IPS DF 4.7 (cell line): ENCODE measurements at regions not wholly inside any gene's neighbourhood (a gene's known extent, or its start where the extent isn't known, plus 50 kb on each side); places are given as distances from the start of the nearest gene placed in this dataset.
"Not testable (repeated sequence)": the region's sequence is repeated elsewhere in the genome, so short reads cannot be mapped to it uniquely, and the experiment has no call there.

ENCODE experiments used
- DNase-seq: peaks from one replicate; pipeline ENCODE4 v3.0.0-alpha.2; 2013; ENCODE audit warnings: low spot score; ENCODE audit errors: extremely low read depth

DNA sequence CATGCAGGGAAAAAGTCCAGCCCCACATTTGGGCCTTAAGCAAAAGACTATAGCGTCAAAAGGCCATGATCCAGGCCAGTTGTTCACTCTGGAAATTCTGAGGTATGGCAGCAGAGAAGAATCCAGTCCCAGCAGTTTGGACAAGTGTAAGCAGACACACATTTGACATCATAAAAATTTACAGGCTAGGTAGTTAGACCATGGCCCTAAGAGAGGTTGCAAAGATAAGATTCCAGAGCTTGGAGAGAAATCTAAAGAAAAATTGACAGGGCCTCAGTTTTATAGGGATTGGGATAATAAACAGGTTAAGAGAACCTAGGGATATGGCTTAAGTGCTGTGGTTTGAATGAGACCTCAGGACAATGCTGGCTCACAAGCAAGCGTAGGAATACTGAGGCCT, 884.4 kb upstream of the SORCS1 start:
- no peak for DNase-seq

DNA sequence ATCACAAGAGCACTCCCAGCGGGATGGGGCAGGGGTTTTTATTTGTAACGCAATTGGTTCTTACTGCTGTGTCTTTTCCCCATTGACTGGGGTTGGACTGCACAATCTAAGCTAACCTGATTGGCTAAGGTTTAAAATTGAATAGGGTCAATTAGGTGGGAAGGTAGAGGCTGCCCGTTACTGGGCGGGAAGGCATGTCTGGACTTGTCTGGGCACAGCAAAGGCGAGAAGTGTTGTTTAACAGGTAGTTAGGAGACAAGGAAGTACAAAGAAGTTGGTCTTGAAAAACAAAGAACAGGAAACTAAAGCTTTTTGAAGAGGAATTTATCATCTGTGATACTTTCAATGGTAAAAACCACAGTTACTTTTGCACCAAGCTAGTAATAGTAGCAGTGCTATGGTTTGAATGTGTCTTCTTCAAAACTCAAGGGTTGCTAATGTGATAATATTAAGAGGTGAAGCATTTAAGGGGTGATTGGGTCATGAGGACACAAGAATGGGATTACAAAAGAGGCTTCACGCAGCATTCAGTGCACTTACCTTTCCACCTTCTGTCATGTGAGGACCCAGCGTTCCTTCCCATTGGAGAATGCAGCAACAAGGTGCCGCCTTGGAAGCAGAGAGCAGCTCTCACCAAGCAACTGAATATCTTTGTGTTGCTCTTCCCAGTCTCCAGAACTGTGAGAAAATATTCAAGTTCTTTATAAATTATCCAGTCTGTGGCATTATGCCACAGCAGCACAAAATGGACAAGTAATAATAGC, 875.5 kb upstream of the SORCS1 start:
- no peak for DNase-seq

DNA sequence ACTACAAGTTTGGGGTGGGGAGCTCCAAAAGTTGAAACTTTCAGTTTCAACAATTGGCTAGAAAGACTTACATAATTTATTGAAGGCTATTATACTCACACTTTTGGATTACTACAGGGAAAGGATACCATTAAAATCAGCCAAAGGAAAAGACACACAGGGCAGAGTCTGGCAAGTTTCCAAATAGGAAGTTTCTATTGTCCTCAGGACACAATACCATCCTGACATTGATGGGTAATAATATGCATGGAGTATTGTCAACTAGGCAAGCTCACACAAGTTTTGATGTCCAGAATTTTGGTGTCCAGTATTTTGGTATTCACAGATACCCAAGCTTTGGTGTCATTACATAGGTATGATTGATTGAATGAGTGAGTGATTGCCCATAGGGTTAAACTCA, 872.6 kb upstream of the SORCS1 start:
- no peak for DNase-seq

DNA sequence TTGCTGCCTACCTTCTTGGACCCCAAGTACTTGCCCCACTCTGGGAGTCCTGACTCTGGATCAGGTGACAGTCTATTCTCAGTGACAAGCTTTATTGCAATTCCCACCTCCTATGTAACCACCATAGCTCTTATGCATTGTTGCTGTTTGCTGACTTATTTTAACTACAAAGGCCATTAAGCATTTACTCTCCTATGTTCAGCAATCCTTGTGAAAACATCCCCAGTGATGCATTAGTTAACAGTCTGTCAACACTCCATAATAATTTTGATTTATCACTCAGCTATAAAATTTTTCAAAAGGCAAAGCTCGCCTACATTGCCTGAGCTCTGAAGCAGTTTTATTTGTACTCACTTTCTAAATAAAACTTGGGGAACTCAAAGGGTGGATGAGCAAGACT, 871.8 kb upstream of the SORCS1 start:
- DNase-seq, result no peak

DNA sequence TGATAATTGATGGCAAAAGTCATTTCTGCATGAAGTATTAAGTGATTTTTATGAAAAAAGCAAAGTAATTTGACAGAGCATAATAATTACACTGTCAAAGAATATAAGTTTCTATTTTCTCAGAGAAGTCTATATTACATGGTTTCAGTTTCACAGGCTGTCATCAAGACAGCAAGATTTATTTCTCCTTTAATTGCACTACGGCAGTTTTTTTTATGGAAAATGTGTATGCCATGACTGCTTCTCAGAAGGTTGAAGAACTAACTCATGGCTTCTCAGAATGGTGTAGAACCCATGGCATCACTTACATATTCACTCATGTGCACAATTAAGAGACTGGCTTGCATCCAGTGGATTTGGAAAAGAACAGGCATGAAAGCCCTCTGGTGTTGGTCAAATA, 870.3 kb upstream of the SORCS1 start:
- DNase-seq, result no peak

DNA sequence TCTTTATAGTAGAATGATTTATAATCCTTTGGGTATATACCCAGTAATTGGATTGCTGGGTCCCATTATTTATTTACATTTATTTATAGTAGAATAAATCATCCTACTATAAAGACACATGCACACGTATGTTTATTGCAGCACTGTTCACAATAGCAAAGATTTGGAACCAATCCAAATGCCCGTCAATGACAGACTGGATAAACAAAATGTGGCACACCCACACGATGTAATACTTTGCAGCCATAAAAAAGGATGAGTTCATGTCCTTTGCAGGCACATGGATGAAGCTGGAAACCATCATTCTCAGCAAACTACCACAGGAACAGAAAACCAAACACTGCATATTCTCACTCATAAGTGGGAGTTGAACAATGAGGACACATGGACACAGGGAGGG, 869.0 kb upstream of the SORCS1 start:
- DNase-seq, result not testable (repeated sequence)

DNA sequence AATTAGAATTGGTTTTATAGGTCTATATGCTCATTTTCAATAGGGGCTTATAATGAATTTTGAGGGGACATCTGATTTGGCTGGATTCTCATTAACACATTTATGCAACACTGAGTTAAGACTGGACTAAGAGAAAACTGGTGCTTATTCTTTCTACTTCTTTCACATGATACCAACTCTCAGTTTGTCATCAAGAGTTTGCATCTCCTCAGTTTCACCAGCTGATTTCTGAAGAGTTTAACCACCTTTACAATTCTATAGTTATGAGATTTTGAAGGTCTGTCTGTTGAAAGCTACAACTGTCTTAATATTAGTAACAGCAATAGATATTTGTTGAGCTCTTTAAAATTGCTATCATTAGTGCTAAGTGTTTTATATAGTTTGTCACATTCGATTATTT, 867.0 kb upstream of the SORCS1 start:
- DNase-seq, result no peak

DNA sequence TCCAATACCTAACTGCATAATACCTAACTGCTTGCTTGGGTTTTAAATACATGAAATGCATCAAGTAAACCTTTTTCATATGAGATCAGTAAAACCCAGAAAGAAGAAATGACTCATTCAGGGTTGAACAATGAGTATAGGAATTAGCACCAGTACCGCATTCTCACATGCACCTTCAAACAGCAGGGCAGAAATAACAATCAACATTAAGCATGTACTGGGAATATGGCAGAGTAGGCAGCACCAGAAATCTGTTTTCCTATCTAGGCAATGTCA, 850.3 kb upstream of the SORCS1 start:
- DNase-seq, result no peak

DNA sequence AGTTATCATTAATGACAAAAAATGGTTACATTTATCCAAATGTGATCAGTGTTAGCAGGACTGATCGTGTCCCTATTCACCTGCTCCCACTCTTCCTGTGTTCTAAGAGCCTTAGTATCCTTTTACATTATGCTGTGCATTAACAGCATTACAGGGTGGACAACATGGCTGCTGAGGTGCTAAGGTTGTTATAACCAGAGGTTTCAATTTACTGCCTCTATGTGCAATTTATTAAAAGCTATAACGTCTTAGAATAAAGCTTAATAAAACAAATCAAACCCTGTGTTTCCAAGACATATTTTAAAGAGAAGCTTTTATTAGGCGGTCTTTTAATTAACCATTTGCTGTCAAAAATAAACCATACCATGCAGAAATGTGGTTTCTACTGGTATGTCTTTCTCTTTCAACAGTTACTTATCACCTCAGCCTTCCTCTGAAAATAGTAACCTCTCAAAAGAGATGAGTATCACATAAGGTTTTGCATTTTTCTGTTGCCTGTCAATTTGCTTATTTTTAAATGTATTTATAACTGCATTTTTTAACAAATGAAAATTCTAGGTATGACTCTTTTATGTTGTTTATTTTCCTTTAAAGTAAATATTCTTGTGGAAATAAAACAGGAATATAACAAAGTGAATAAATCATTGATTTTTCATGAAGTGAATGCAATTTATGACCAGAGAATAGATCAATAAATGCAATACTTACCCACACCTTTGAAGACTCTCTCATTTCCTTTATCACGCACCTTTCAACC, 849.8 kb upstream of the SORCS1 start:
- no peak for DNase-seq

DNA sequence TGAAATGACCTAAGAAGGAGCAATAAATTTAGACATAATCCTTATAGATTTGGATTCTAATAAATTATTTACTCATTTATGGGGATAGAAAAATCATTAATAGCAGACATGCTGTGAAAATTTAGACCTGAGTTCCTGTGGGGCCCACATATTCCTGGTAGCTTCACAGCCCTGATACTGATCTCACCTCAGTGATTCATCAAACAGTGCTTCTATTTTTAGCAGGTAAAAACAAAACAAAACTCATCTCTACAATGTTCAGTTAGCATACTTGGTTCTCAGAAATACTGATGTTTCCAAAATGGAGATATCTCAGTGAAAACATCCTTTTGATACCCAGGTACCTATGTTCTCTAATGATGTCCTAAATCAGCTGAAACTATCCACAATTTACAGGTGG, 841.1 kb upstream of the SORCS1 start:
- DNase-seq, result no peak

DNA sequence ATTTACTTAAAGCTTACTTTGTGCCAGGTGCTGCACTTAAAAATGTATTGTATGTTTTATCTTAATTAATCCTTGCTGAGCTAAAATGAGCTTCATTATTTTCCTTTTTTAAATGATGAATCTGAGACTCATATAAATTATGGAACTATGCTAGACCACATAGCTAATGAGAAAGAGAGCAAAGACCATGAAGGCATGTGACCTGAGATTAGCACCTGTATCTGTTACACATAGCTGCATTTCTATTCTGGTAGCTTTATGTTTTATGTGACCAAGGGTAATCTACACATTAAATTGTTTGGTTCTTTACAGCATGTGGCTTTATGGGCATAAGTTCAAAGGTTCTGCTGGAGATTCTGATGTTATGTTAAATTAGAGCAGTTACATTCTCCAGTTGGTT, 839.1 kb upstream of the SORCS1 start:
- DNase-seq, result no peak

DNA sequence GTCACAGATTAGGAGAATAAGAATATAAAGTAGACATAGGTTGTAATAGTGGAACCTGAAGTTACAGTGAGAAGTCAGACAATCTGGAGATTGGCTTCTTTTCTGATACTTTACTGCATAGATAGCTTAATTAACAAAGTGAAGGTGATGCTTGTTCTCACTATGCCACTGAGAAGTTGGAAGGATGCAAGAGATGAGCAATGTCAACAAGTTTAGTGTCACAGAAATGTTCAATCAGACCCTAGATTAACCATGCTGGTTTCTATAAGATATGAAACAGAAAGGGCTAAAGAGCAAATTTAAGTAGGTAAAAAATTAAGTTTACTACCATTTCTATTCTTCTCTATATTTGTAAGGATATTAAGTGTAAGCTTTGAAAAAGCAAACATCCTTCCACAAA, 838.6 kb upstream of the SORCS1 start:
- no peak for DNase-seq

DNA sequence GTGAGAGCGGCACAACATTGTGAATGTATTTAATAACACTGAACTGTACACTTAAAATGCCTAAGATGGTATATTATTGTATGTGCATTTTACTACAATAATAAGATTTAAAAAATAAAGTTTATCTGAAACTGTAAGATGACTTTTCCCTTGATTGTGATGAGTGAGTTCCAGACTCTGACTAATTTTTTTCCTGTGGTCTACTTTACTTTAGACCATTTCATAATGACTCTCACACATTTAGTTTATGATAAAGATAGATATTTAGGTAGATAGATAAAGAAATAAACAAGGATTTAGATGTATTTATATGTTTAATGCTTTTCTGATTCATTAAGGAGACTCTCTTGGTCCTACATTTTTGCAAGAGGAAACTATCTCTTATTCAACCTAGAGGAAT, 835.9 kb upstream of the SORCS1 start:
- DNase-seq, result no peak

DNA sequence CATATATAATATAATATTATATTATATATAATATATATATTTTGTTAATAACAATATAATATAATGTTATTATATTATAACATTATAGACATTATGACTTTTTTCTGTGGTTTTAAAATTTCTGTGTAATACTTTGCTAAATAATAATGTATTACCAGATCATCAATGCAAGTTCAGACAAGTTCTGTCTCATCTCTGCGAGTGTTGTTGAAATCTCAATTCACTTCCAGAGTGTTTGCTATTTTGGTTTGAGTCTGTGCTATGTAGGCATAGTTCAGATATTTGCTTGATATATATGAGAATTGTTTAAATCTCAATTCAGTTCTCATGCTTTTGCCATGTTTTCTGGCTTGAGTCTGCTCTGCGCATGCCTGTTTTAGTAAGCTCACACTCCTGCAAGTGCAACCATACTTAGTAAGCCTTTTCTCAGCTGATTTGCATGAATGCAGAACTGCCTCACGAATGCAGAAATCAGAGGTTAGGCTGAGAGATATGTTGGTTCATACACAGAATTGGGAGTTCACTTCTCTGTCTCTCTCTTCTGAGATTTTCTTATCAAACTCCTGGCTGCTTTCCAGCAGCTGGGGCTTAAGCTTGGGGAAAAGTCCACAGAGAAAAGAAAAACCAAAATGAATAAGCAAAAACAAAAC, 830.2 kb upstream of the SORCS1 start:
- DNase-seq, result no peak

DNA sequence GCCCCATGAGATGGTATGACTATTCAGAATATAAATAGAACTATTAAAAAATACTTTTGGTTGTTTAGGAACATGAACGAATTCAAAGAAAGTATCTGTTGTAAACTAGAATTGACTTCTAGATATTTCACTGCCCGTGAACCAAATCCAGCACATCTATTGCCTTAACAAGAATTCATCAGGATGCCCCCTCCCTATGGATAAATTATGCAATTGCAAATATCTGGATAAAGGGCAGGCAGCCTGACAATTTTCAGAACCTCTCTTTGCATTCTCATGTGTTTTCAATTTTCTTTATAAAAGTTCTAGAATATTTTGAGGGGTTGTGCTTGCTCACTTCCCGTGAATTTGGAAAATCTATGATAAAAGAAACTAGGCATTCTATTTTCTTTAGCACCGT, 822.1 kb upstream of the SORCS1 start:
- no peak for DNase-seq

DNA sequence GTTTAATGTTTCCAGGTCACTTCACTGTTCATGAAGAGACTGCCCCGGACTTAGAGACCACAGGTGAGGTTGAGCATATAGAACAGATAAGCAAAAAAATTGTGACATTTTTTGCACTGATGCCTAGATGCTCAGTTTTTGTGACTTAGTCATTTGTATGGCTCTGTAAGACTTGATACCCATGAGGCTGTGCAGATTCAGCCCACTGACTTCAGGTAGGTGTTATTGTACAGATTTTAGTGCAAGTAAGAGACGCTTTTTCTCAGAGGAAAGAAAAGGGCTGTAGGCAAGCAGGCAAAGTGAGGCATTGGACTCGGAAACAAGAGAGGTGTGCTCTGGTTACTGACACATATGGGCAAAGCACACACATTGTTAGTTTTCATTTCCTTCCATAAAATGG, 820.1 kb upstream of the SORCS1 start:
- DNase-seq, result no peak

DNA sequence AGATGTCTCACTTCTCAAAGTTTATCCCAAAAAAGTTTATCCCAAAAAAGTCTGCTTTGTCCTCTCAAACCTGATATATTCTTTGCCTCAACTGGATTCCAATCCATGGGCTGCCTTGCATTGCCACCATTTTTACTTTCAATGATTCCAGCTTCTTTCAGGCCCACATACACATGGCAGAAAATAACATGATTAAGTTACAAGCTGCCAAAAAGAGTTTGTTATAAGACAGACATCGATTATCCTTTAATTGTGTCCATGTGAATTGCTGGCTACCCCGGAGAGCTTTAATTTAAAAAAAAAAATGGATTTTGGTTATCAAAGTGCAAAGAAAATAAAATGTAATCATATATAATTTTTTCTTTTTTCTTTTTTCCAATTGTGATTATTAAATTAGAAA, 819.6 kb upstream of the SORCS1 start:
- no peak for DNase-seq

DNA sequence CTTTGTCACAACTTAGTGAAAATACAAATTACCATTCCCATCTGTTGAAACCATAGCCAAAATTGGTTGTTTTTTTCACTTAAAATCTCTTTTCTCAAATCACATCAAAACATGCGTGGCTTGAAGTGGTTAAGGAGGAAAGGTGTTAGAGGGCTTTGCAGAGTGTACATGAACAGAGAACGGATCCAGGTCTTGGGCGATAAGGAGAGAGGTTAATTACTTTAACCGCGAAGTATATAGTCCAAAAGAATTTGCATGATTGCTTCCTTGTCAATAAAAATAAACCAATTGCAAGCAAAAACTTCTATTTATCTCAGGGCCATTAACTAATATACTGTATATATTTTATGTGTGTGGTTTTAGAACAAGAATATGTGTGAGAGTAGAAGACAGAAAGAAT, 813.9 kb upstream of the SORCS1 start:
- DNase-seq, result no peak

DNA sequence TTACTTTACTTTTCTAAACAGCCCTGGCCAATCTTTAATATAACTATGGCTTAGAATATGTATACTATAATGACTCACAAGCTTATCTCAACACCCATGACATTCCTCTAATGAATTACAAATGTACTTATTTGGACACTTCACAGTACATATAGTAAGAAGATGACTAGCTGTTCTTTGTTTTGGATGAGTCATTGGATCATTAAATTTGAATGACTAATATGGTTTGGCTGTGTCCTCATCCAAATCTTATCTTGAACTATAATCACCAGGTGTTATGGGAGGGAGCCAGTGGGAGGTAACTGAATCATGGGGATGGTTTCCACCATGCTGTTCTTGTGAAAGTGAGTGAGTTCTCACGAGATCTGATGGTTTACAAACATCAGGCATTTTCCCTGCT, 807.5 kb upstream of the SORCS1 start:
- no peak for DNase-seq

DNA sequence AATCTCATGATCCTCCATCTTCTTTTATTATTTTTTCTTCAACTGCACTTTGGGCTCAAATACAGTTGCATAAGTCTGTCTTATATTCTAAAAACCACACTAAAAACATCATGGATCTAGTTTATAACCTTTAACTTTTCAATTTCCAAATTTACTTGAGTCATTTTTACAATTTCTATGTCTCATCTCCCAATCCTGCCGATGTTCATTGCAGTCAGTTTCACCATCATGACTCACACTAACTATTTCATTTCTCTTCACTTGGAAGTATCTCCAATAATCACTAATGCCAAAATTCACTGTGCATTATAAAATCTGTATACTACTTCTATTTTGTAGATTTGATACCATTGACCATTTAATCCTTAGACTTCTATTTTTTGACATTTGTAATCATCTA, 806.9 kb upstream of the SORCS1 start:
- DNase-seq, result no peak

DNA sequence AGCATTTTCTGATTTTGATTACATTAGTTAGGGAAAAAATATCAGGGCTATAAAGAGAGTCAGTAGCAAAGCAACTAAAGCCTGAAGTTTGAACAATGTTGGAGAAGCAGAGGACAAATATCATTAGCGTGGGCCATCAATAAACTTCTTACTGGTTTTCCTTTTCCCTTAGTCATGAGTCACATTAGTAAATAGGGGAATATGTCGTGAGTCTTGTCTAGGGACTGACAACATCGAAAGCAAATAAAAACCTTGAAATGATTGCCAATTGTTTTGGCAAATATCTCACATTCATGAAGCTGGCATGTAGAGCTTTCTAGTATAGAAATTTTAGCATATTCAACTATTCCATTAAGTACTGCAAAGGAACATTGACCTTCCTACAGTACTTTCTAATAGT, 806.0 kb upstream of the SORCS1 start:
- DNase-seq, result no peak

DNA sequence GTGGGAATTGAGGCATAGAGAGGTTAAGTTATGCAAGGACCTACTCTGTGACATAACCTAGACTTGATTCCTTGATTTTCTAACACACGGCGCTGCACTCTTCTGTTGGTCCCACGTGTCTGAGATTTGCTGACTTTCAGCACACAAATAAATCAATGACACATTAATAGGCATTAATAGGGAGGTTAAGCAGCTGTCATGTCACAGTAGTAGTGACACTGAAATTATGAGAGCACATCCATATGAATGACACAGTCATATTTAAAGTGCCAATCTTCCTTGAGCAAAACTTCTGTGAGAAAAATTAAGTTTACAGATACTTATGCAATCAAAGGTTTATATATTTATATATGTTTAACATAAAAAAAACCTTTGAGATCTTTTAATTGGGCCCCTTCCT, 805.4 kb upstream of the SORCS1 start:
- DNase-seq, result no peak

DNA sequence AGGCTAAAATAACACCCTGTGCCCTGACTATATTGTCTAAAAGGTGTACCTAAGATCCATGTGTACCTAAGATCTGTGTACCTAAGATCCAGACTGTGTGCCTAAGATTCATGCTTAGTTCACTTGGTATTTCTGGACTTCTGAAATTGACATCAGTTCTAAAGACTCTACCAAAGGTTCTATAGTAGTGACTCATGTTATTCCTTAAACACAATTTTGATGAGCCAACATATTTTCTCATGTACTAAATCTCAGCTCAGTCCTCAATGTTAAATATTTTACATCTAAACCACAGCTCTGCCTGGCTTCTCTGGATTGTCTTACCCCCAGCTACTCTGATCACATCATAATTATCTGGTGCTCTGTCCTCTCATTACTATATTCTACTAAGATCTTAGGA, 802.3 kb upstream of the SORCS1 start:
- DNase-seq, result no peak
